Right renal cortex interstitium (tissue), 3 donors: ENCODE measurements at regions not wholly inside any gene's neighbourhood (a gene's known extent, or its start where the extent isn't known, plus 50 kb on each side); places are given as distances from the start of the nearest gene placed in this dataset.

Source experiments
- DNase-seq, 3 donors: peaks; one replicate each; pipeline ENCODE4 v3.0.0-alpha.2; 2013; ENCODE audit warnings: low read depth in 3 of 3, low spot score in 2 of 3

DNA sequence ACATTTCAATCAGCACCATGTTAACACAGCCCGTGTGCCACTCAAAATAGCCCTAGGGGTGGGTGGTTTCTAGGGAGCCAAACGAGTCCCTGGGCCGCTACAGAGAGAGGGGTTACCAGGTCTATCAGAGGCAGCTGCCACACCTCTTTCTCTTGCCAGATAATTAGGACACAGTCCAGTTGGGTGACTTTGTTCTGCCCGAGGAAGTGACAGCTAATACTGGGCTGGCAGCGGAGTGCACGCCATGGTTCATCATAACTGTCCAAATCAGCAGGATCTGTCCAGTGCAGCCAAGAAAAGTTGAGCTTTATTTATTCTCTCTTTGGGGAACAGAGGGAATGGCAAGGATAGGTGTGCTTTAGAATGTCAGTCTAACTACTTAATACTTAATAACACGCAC is 583.8 kb downstream of the BRINP1 start:
- no peak for DNase-seq

DNA sequence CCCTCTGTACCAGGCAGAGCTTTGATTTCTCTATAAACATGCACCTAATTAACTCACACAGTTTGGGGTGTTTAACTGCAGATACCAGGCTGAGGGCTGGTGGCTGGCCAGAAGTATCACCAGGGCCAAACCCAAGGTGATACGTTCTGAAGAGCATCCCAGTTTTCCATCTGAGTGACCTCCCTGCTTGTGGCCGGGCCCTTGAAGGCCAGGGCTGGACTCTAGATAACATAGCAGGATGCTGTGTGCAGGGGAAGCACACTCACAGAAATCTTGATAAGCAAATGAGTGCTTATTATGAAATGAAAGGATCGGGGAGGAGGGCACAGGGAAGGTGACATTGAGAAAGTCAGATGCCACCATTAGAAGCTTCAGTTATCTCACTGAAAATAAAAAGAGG is 582.4 kb downstream of the BRINP1 start:
- no peak for DNase-seq

DNA sequence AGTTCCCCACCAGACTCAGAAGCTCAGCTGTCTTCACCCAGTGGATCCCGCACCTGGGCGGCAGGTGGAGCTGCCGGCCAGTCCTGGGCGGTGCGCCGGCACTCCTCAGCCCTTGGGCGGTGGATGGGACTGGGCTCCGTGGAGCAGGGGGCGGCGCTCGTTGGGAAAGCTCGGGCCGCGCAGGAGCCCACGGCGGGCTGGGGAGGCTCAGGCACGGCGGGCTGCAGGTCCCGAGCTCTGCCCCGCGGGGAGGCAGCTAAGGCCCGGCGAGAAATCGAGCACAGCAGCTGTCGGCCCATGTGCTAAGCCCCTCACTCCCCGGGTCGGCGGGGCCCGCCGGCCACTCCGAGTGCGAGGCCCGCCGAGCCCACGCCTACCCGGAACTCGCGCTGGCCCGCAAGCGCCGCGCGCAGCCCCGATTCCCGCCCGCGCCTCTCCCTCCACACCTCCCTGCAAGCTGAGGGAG is 560.0 kb downstream of the BRINP1 start:
- no peak for DNase-seq

DNA sequence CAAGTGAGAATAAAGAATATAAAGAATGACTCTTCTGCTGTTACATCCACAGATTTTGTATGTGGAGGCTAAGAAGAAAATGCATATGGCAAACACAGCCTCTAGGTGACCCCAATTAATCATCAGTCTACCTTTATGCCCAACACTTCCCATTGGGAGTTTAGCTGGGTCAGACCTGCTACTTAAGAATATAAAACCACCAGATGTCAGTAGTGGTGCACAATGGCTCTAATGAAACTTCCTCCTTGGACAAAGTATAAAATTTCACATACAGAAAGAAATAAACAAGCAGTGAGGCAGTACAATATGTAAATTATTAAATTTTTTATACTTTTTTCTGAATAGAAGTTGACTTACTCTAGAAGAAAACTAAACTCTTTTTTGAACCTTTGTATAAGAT is 539.9 kb downstream of the BRINP1 start:
- no peak for DNase-seq

DNA sequence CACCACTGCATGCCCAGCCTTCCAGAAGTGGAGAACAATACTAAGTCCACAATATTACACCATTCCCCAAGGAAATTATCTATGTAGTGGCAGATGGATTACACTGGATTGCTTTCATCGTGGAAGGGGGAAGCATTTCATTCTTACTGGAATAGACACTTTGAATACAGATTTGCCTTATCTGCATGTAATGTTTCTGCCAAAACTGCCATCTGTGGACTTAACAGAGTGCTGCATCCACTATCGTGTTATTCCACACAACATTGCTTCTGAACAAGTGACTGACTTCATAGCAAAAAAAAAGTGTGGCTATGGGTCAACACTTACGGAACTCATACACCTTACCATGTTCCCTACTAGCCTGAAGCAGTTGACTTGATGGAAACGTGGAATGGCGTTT is 536.9 kb downstream of the BRINP1 start:
- no peak for DNase-seq

DNA sequence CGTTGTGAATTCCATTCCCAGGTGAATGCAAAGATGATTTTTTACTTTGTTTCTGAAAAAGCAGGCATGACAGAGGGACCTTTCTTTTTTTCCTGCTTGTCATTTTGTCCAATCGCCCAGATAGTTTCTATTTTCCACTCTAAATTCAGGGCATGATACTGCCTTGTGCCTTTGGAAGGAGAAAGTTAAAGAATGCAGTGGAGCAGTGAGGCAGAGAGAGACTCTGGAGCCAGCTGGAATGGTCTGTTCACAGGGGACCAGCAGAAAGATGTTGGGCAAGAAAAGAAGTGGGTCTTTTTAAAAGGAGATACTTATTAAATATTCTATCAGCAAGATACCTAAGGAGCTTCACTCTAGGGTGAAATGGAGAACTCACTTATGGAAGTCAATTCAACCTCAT is 532.3 kb downstream of the BRINP1 start:
- no peak for DNase-seq

DNA sequence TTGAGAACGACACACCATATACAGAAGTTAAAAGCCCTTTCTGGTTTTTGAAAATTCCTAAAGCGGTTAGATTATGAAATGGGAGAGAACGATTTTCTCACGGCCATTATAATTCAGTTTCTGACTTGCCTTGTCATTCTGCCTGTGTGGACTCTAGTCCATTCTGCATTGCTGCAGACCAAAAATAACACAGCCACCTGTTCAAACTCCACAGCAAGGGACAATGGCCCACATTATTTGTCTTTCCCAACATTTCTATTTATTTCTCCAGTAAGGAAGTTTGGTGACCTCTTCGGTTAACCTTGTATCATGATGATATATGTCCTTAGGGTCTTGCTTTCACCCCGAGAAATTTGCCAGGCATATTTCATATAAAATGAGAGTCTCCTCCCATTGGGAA is 497.7 kb downstream of the BRINP1 start:
- no peak for DNase-seq

DNA sequence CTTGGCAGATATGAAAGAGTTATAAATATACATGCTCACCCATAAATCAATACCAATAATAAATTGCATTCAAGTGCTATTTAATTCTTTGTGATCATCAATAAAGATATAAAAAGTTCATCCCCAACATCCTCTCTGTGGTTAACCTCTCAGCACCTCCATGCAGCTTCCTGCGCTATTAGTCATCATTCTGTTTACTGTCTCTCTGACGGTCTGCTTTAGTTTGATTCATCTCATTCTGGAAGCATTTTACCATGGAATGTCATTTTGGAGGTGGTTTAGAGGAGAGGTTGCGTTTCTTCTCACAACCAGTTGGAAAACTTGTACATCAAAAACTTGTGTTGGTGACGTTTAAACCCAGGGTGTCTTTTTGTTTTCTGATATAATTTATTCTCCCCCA is 486.6 kb downstream of the BRINP1 start:
- no peak for DNase-seq

DNA sequence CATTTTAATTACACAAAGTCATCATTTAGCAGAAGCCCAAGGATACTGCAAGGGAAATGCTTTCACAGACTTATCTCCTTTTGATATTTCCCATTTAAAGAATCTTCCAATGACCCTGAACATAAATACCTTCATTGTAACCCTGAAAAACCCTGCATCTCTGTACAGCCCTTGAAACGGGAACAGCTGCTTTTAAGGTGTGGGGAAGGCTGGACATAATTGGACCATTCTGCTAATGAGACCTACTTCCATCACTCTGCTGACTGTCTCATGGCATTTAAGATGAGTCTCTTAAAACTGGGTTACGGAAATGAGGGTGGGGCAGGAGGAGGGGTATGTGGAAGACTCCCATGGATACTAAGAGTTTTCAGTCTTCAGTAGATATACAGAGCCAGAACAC is 485.8 kb downstream of the BRINP1 start:
- DNase-seq, result no peak

DNA sequence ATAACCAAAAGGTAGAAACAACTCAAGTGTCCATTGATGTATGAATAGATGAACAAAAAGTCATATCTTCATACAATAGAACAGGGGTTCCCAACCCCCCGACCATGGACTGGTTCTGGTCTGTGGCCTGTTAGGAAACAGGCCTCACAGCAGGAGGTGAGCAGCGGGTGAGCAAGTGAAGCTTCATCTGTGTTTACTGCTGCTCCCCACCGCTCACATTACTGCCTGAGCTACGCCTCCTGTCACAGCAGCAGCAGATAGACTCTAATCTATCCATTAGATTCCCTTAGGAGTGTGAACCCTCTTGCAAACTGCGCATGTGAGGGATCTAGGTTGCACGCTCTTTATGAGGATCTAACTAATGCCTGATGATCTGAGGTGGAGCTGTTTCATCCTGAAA is 478.0 kb downstream of the BRINP1 start:
- DNase-seq, result no peak

DNA sequence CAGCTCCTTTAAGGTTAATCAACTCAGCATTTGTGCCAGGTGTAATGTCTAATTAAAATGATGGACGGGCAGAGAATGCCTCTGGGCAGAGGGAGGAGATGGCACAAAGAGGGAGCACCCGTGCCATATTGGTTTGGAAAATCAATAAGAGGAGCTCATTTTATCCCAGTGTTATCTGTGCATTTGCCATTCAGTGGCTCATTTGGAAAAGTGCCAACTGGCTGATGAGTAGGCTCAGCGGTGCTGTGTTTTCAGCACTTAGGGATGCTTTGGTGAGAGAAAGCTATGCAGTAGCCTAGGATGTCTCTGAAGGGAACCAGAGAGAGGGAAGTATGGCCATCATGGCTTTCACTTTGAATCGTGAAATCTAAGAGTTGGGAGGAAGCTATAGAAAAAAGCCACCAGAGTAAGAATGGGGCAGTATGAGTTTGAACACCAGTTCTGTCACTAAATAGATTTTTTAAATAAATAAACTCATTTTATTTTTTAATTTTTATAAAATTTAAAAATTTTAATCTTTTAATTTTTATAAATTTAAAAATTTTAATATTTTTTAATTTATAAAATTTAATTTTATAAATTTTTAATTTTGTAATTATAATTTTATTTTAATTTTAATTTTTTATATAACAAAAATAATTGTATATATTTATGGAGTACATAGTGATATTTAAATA is 472.8 kb downstream of the BRINP1 start:
- DNase-seq, result no peak

DNA sequence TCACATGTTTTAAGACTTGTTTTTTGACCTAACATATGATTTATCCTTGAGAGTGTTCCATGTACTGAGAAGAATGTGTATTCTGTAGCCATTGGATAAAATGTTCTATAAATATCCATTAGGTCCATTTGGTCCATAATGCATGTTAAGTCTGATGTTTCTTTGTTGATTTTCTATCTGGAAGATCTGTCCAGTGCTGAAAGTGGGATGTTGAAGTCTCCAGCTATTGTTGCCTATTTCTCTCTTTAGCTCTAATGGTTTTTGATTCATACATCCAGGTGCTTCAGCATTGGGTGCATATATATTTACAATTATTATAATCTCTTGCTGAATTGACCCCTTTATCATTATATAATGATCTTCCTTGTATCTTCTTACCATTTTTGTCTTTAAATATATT is 451.1 kb downstream of the BRINP1 start:
- DNase-seq, result no peak

DNA sequence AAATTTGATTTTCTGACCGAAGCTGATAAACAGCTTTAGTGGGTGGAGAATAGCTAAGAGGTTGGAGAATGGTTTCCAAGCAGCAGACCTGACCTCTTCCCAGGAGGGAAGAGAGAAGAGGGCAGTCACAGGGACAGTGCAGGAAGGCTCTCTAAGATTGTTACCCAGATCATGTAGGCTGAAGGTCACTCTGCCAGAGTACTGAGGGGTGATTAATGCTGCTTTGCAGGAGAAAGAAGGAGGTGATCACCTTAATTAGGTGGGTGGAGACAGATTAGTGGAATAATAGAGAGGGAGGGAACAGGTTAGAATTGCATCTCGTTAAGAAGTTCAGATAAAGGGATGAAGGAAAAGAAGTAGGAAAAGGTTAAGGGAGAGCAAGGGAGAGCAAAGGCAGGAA is 440.5 kb downstream of the BRINP1 start:
- DNase-seq, result no peak

DNA sequence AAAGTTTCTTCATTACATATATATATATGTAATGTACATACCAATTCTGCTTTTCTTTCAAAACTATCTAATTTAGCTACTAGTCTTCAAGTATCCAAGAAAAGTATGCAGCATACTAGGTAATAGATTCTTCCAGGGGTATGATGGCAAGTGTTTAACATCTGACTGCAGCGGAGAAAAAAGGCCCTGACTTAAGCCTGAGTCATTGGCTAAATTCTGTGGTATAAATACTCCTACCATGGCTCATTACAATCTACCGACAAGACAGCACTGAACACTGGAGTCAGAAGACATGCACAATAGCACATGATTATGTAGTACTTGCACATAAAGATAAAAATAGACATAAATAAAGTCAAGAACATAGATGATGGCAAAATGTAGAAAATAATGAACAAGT is 439.9 kb downstream of the BRINP1 start:
- DNase-seq, result no peak

DNA sequence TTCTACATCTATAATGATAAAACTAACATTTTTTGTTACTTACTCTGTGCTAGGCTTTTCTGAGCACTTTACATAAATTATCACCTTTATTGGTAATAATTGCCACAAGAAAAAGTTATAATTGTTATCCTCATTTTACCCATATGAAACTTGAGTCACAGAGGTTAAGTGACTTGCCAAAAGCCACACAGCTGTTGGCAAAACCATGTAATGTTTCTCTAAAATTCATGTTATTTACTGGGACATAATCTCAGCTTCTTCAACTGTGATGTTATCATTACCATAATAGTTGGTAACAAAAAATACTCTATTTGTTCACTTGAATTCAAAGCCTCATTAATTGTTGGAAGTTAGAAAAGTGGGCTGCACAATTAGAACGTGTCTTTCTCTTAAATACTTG is 437.3 kb downstream of the BRINP1 start:
- no peak for DNase-seq

DNA sequence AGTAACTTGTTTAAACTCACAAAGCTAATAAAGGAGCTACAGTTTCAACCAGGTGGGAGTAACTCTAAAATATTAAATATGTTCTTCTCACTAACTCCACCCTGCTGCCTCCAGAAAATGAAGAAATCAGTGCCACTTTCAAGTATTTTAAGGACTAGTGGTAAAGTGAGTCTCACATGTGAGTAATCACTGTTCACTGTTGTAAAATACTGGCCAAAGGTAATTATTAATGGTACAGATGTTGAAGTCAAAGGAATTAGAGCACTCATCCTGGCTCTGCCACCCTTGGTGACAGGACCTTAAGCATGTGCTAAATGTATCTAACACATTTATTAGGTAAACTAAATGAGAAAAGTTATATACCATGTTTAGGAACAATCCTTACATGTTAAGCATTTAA is 430.7 kb downstream of the BRINP1 start:
- DNase-seq, result no peak

DNA sequence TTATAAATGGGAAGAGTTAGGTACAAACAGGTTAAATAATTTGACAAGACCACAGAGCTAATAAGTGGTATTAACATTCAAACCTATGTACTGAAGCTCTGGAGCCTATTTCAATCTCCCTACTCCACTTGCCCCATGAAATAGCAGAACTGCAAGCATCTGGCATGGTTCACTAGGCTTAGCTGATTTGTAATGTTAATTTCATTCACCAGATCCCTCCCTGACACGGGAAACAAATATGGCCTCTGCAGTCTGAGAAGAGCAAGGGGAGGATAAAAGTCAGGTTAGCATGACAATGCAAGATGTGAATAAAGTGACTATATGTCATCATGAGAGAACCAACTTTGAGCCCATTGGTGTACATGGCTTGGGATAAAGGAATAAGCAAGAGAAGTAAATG is 428.8 kb downstream of the BRINP1 start:
- no peak for DNase-seq

DNA sequence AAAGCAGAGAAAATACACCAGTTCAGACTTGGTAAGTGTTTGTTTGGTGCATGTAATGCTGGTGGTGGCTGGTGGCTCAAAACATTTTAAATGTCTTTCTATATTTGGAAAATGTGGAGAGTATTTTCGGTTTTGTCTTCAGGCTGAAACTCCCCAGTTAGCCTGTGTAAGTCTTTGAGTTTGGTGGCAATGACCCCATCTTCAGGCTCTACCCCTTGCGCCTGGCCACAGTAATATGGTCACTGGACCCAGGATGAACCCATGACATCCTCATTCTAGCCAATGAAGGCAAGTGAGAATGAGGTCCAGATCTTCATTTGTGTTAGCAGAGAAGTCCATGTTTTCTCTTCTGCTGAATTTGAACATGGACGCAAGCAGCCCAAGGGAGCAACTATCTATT is 422.6 kb downstream of the BRINP1 start:
- no peak for DNase-seq

DNA sequence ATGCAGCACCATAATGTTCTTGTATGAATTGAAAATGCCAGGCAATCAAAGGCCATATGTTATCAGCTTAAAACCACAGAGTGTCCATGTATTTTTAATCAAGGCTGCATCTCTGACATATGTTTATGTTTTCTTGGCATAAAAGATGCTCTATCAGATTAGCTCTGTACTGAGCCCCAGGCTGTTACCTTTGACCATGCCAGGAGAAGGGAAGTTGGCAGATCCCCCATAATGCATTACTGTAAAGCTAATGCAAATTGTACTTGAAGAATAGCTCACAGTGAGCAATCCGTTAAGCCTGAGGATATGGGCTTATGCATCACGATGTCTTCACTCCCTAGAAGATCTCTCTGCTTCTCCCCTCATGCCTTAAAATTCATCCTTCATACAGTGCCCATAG is 414.4 kb downstream of the BRINP1 start:
- no peak for DNase-seq

DNA sequence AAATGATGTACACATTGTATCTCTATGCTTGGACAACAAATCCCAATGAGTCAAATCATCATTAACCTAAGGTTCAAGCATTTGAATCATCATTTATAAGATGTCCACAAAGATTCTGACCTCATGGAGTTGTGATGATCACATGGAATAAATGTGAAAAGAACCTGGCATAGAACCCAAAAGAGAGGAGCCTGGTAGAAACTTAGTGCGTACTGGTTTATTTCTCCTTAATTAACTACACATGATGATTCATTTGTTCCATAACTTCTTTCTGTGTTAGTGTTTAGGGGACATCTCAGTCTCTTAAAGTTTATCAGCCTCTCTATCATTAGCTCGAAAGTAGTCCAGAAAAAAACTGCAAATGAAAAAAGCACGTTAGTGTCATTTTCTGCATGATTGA is 411.6 kb downstream of the BRINP1 start:
- DNase-seq, result no peak

DNA sequence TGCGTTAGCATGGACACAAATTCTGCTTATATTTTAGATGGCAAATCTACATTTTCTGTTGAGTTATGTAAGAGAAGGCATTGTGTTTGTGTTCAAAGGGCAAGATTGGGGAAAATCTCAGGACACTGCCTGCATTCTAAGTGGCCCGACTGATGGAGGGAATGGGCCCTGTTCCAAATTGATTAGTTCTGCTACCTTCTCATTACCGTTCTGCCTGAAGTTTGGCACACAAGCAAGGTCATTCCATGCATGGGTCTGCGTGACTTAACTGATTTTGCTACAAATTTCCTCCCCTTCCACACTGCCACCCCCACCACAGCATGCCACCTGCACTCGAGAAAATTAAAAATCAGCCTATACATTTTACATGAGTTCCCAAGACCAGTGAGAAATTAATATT is 409.9 kb downstream of the BRINP1 start:
- DNase-seq, result no peak

DNA sequence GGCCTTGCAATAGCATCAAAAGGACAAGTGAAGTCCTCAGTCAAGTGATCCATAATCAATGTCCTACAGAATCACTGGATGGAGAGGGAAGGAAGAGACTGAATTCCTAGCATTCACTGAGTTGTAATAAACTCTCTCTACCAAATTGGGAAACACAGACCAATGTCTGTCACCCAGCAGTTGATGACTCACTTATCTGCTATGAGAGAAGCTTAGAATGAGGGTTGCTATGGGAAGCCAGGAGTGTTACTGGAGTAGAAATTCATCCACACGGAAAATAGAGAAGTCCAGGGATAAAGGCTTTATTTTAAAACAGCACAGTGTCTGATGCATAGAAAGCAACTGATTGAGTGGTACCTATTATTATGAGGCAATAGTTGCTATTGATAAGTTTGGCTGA is 407.4 kb downstream of the BRINP1 start:
- DNase-seq, result no peak

DNA sequence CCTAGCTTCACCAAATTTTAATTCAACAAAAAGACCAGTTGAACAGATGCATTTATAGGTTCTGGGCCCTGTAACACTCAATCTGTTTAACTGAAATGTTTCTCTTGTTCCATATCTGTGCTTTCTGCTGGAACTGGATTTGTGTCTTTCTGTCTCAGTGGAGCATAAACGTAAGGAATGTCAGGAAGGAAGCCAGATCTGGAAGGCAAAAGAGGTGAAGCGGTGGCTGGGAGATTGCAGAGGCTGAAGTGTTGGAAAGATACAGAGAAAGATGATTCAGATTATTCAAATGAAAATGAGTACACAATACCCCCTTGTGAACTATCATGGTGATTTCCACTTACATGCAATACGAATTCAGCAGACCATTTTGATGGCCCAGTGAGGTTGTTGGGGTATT is 406.8 kb downstream of the BRINP1 start:
- no peak for DNase-seq
